ENCODE measurements at regions not wholly inside any gene's neighbourhood (a gene's known extent, or its start where the extent isn't known, plus 50 kb on each side); places are given as distances from the start of the nearest gene placed in this dataset.

DNA sequence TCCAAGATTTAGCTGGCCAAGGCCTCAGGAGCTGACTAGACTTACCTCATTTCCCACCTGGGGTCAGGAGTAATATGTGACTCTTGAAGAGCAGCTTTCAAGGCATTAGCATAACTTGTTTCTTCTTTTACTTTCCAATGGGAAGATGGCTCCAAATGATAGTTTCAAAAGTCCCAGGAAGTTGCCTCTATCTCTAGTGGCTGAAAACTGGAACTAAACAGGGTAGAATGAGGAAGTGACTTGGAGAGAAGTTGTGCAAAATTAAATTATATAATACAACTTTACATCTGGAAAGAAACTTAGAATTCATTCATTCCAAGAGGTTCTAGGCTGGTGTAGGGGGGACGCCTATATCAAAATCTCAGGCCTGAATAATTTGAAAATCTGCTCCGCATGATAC lies 250.1 kb upstream of the FMN2 start:
- Histone ChIP-seq H3K4me2 (no peak overlapping the region), H3K4me3 (no peak overlapping the region), H3K4me1 (no peaks in the 10 kb centered on the region), H3K9me3 (no peaks in the 10 kb centered on the region), H3K27ac (no peak overlapping the region)
- no peak for DNase-seq (ENCODE audit: low read depth in 1 of 2, low spot score in 1 of 2)
- TF ChIP-seq SMC3 (IDR thresholded peaks at IDR 0.05) = no peak
- POLR2A ChIA-PET = no interaction called here
- CTCF ChIA-PET = no interaction called here
- FAIRE-seq = no peak
- no peak for ATAC-seq
- WGBS (ENCODE audit: missing lambda C conversion rate) = 88% methylated on average over 2 of the region's 2 CpGs

DNA sequence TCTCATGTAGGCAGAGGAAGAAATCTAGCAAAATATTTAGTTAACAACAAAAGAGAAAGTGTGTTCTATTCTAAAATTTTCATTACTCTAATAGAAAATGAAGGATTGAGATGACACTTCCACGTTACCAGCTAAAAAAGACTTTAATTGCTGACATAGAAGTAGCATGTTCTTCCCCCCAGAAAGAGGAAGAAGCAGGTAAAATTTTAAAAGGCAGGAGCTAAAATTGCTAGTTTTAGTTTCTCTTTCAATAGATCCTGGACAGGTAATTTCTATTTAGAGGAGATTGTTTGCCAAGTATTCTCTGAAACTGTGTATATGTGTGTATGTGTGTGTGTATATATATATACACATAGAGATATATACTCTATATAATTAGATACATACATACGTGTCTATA lies 248.1 kb upstream of the FMN2 start:
- POLR2A ChIA-PET = no interaction called here
- no peak overlapping the region for H3K27ac ChIP-seq
- FAIRE-seq = no peak
- no peak overlapping the region for H3K4me3 ChIP-seq
- H3K4me1 ChIP-seq = no peaks in the 10 kb centered on the region
- no peak overlapping the region for H3K4me2 ChIP-seq
- H3K9me3 ChIP-seq = no peaks in the 10 kb centered on the region
- CTCF ChIA-PET = no interaction called here
- no peak for DNase-seq (ENCODE audit: low read depth in 1 of 2, low spot score in 1 of 2)
- ATAC-seq = no peak
- WGBS (ENCODE audit: missing lambda C conversion rate) = 43% methylated on average over 2 of the region's 2 CpGs
- TF ChIP-seq CBX8 (IDR thresholded peaks at IDR 0.05) (no peak), CBX2 (IDR thresholded peaks at IDR 0.05; ENCODE audit: borderline replicate concordance, low read depth) (no peak), EHMT2 (IDR thresholded peaks at IDR 0.05; ENCODE audit: low read depth) (no peak), MYC (IDR thresholded peaks at IDR 0.05; ENCODE audit: borderline replicate concordance, low read length) (no peak), GATA3 (IDR thresholded peaks at IDR 0.05; ENCODE audit: borderline replicate concordance) (no peak), POLR2AphosphoS2 (conservative IDR thresholded peaks at IDR 0.05; ENCODE audit: low read length) (no peak), JUNB (IDR thresholded peaks at IDR 0.05) (no peak), ZFP36 (IDR thresholded peaks at IDR 0.05; ENCODE audit: borderline replicate concordance, partially characterized antibody) (no peak), RFX5 (IDR thresholded peaks at IDR 0.05) (no peak), HOXB13 (CRISPR knock-in tag; IDR thresholded peaks at IDR 0.05; ENCODE audit: low read depth) (no peak), ESRRA (IDR thresholded peaks at IDR 0.05; ENCODE audit: borderline replicate concordance, low read length) (no peak), HOXB5 (CRISPR knock-in tag; IDR thresholded peaks at IDR 0.05) (no peak), TFCP2L1 (CRISPR knock-in tag; IDR thresholded peaks at IDR 0.05) (no peak)
- TF ChIP-seq, protein P1, sequence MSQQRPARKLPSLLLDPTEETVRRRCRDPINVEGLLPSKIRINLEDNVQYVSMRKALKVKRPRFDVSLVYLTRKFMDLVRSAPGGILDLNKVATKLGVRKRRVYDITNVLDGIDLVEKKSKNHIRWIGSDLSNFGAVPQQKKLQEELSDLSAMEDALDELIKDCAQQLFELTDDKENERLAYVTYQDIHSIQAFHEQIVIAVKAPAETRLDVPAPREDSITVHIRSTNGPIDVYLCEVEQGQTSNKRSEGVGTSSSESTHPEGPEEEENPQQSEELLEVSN (IDR thresholded peaks at IDR 0.05; ENCODE audit: borderline replicate concordance, low read depth) = no peak
- TF ChIP-seq, protein P2, sequence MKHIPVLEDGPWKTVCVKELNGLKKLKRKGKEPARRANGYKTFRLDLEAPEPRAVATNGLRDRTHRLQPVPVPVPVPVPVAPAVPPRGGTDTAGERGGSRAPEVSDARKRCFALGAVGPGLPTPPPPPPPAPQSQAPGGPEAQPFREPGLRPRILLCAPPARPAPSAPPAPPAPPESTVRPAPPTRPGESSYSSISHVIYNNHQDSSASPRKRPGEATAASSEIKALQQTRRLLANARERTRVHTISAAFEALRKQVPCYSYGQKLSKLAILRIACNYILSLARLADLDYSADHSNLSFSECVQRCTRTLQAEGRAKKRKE (CRISPR knock-in tag; IDR thresholded peaks at IDR 0.05; ENCODE audit: low read depth) = no peak

DNA sequence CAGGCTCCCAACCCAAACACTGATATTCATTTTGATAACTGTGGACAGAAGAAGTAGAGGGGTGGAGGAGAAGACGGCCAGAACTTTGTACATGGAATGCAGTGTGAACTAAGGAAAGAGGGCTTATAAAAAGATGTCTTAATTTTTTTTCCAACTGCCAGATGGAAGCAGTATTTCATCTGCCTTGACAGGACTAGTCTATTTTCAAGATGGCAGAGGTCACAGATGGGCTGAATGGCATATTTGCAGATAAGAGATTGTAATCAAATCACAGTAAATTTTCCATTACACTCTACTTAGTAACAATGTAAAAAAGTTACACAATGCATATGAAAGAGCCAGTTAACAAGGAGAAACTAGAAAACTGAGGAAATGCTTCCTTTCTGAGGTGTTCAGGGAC lies 246.8 kb upstream of the FMN2 start:
- WGBS (ENCODE audit: missing lambda C conversion rate) = 50% methylated on average over 1 of the region's 1 CpG
- FAIRE-seq = no peak
- POLR2A ChIA-PET = no interaction called here
- no peak for DNase-seq (ENCODE audit: low read depth in 1 of 2, low spot score in 1 of 2)
- Histone ChIP-seq H3K9me3 (no peaks in the 10 kb centered on the region), H3K4me2 (no peak overlapping the region), H3K27ac (no peak overlapping the region), H3K4me3 (no peak overlapping the region), H3K4me1 (no peaks in the 10 kb centered on the region)
- TF ChIP-seq RARB (CRISPR knock-in tag; IDR thresholded peaks at IDR 0.05) (no peak), HOXB13 (CRISPR knock-in tag; IDR thresholded peaks at IDR 0.05; ENCODE audit: low read depth) (no peak), MYC (IDR thresholded peaks at IDR 0.05; ENCODE audit: borderline replicate concordance, low read length) (no peak), FOSL2 (IDR thresholded peaks at IDR 0.05) (no peak), FOSL2 (CRISPR knock-in tag; IDR thresholded peaks at IDR 0.05) (no peak), KDM1A (IDR thresholded peaks at IDR 0.05; ENCODE audit: low read depth) (no peak), RFX5 (IDR thresholded peaks at IDR 0.05) (no peak), ZFP36 (IDR thresholded peaks at IDR 0.05; ENCODE audit: borderline replicate concordance, partially characterized antibody) (no peak), HEYL (CRISPR knock-in tag; IDR thresholded peaks at IDR 0.05) (no peak), ZC3H11A (IDR thresholded peaks at IDR 0.05) (no peak)
- TF ChIP-seq, protein P3, sequence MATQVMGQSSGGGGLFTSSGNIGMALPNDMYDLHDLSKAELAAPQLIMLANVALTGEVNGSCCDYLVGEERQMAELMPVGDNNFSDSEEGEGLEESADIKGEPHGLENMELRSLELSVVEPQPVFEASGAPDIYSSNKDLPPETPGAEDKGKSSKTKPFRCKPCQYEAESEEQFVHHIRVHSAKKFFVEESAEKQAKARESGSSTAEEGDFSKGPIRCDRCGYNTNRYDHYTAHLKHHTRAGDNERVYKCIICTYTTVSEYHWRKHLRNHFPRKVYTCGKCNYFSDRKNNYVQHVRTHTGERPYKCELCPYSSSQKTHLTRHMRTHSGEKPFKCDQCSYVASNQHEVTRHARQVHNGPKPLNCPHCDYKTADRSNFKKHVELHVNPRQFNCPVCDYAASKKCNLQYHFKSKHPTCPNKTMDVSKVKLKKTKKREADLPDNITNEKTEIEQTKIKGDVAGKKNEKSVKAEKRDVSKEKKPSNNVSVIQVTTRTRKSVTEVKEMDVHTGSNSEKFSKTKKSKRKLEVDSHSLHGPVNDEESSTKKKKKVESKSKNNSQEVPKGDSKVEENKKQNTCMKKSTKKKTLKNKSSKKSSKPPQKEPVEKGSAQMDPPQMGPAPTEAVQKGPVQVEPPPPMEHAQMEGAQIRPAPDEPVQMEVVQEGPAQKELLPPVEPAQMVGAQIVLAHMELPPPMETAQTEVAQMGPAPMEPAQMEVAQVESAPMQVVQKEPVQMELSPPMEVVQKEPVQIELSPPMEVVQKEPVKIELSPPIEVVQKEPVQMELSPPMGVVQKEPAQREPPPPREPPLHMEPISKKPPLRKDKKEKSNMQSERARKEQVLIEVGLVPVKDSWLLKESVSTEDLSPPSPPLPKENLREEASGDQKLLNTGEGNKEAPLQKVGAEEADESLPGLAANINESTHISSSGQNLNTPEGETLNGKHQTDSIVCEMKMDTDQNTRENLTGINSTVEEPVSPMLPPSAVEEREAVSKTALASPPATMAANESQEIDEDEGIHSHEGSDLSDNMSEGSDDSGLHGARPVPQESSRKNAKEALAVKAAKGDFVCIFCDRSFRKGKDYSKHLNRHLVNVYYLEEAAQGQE (IDR thresholded peaks at IDR 0.05) = no peak
- TF ChIP-seq, protein P4, sequence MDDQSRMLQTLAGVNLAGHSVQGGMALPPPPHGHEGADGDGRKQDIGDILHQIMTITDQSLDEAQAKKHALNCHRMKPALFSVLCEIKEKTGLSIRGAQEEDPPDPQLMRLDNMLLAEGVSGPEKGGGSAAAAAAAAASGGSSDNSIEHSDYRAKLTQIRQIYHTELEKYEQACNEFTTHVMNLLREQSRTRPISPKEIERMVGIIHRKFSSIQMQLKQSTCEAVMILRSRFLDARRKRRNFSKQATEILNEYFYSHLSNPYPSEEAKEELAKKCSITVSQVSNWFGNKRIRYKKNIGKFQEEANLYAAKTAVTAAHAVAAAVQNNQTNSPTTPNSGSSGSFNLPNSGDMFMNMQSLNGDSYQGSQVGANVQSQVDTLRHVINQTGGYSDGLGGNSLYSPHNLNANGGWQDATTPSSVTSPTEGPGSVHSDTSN (IDR thresholded peaks at IDR 0.05) = no peak
- TF ChIP-seq, protein P2 (CRISPR knock-in tag; IDR thresholded peaks at IDR 0.05; ENCODE audit: low read depth) = no peak
- CTCF ChIA-PET = no interaction called here
- ATAC-seq = no peak

Measured in A549 (cell line).